ENCODE measurements at regions not wholly inside any gene's neighbourhood (a gene's known extent, or its start where the extent isn't known, plus 50 kb on each side); places are given as distances from the start of the nearest gene placed in this dataset.
"Not testable (repeated sequence)": the region's sequence is repeated elsewhere in the genome, so short reads cannot be mapped to it uniquely, and the experiment has no call there.

DNA sequence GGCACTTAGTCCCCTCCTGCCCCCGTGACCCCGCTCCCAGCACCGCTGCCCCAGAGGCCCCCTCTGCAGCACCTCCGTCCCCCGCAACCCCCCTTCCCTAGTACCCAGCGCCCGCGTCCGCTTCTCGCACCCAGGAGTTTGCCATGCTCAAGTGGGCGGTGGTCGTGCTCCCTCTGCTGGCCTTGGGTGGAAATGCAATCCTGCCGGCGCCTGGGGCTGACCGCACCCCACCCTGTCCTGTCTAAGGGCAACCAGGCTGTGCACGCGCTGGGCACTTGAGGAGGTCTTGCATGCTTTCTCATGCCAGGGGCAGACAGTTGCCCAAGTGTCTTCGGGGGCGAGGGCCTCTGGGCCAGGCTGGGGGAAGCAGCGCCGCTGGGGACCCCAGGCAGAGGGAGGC lies 1544.9 kb upstream of the USP9Y start:
- TF ChIP-seq, protein P1, sequence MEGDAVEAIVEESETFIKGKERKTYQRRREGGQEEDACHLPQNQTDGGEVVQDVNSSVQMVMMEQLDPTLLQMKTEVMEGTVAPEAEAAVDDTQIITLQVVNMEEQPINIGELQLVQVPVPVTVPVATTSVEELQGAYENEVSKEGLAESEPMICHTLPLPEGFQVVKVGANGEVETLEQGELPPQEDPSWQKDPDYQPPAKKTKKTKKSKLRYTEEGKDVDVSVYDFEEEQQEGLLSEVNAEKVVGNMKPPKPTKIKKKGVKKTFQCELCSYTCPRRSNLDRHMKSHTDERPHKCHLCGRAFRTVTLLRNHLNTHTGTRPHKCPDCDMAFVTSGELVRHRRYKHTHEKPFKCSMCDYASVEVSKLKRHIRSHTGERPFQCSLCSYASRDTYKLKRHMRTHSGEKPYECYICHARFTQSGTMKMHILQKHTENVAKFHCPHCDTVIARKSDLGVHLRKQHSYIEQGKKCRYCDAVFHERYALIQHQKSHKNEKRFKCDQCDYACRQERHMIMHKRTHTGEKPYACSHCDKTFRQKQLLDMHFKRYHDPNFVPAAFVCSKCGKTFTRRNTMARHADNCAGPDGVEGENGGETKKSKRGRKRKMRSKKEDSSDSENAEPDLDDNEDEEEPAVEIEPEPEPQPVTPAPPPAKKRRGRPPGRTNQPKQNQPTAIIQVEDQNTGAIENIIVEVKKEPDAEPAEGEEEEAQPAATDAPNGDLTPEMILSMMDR (IDR thresholded peaks at IDR 0.05): not testable (repeated sequence)
- TF ChIP-seq POLR2A (IDR thresholded peaks at IDR 0.05): not testable (repeated sequence)

Data from transverse colon (tissue), 3 donors.